ENCODE measurements at regions not wholly inside any gene's neighbourhood (a gene's known extent, or its start where the extent isn't known, plus 50 kb on each side); places are given as distances from the start of the nearest gene placed in this dataset.

GRCh38 chr10:125283836-125284614, 123.7 kb upstream of the CTBP2 start:
- Mint-ChIP-seq H3K4me3 (ENCODE audit: unreplicated experiment) (no peak overlapping the region), H3K36me3 (ENCODE audit: unreplicated experiment) (no peaks in the 10 kb centered on the region), H3K4me1 (ENCODE audit: unreplicated experiment) (no peaks in the 10 kb centered on the region), H3K9me3 (ENCODE audit: unreplicated experiment) (peaks cover 4% of the 10 kb centered on the region), H3K27me3 (ENCODE audit: unreplicated experiment) (peaks cover 35% of the 10 kb centered on the region), H3K27ac (ENCODE audit: unreplicated experiment) (no peak overlapping the region)
- DNase-seq (ENCODE audit: extremely low spot score, unreplicated experiment): peak; percentile 44
- no peak for TF ChIP-seq CTCF (IDR thresholded peaks at IDR 0.05)

GRCh38 chr10:125283191-125283835, 123.0 kb upstream of the CTBP2 start:
- H3K27ac Mint-ChIP-seq (ENCODE audit: unreplicated experiment): no peak overlapping the region

DNA sequence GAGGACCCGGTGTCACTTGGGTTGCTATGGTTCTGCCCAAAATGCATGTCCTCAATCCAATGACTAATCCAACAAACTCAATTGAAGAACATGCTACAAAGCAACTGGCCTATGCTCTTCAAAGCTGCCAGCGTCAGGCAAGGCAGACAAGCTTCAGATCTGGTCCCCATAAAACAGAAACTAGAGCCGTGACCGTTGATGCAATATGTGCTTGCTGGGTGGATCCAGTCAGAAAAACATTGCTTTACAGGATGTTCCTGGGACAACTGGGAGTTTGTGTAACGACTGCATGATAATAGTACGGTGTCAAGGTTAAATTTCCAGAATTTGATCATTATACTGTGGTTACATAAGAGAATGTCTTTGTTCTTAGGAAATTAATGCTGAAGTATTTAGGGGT, 120.7 kb upstream of the CTBP2 start:
- Mint-ChIP-seq H3K9me3 (ENCODE audit: unreplicated experiment) (peaks cover 3% of the 10 kb centered on the region), H3K27ac (ENCODE audit: unreplicated experiment) (no peak overlapping the region), H3K4me3 (ENCODE audit: unreplicated experiment) (no peak overlapping the region), H3K27me3 (ENCODE audit: unreplicated experiment) (peaks cover 38% of the 10 kb centered on the region), H3K36me3 (ENCODE audit: unreplicated experiment) (no peaks in the 10 kb centered on the region), H3K4me1 (ENCODE audit: unreplicated experiment) (no peaks in the 10 kb centered on the region)
- TF ChIP-seq CTCF (IDR thresholded peaks at IDR 0.05): no peak
- no peak for DNase-seq (ENCODE audit: extremely low spot score, unreplicated experiment)

More at GRCh38 chr10:125283191-125283835, 123.0 kb upstream of the CTBP2 start:
- Mint-ChIP-seq H3K4me1 (ENCODE audit: unreplicated experiment) (no peaks in the 10 kb centered on the region), H3K9me3 (ENCODE audit: unreplicated experiment) (no peaks in the 10 kb centered on the region), H3K36me3 (ENCODE audit: unreplicated experiment) (no peaks in the 10 kb centered on the region), H3K27me3 (ENCODE audit: unreplicated experiment) (peaks cover 41% of the 10 kb centered on the region), H3K4me3 (ENCODE audit: unreplicated experiment) (no peak overlapping the region)
- peak; percentile 23 for DNase-seq (ENCODE audit: extremely low spot score, unreplicated experiment)
- no peak for TF ChIP-seq CTCF (IDR thresholded peaks at IDR 0.05)

- H3K4me1 Mint-ChIP-seq (ENCODE audit: unreplicated experiment): no peaks in the 10 kb centered on the region
- H3K36me3 Mint-ChIP-seq (ENCODE audit: unreplicated experiment): no peaks in the 10 kb centered on the region
- no peak overlapping the region for H3K4me3 Mint-ChIP-seq (ENCODE audit: unreplicated experiment)
- H3K9me3 Mint-ChIP-seq (ENCODE audit: unreplicated experiment): peaks cover 5% of the 10 kb centered on the region
- no peak for TF ChIP-seq CTCF (IDR thresholded peaks at IDR 0.05)
- no peak overlapping the region for H3K27ac Mint-ChIP-seq (ENCODE audit: unreplicated experiment)
- DNase-seq (ENCODE audit: extremely low spot score, unreplicated experiment): no peak
- peaks cover 25% of the 10 kb centered on the region for H3K27me3 Mint-ChIP-seq (ENCODE audit: unreplicated experiment)
These were observed 115.8 kb upstream of the CTBP2 start for GRCh38 chr10:125276133-125276532.

DNA sequence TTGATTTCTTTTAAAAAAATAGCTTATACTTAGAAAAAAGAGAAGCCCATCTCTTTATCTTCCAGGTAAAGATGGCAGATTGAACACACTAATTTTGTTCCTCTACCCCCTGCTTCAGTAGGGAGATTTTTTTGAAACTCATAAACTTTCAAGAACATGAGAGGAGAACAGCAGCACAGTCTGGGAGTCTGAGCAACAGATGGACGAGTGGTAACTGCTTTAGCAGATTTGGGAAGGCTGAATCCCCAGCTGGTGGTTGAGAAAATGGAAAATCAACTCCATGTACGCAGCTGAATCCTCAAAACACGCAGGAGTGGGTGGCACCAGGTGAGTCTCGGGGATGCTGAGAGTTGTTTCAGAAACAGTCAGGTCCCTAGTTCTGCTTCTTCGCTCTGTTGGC, 114.6 kb upstream of the CTBP2 start:
- Mint-ChIP-seq H3K4me1 (ENCODE audit: unreplicated experiment) (no peaks in the 10 kb centered on the region), H3K9me3 (ENCODE audit: unreplicated experiment) (peaks cover 5% of the 10 kb centered on the region), H3K4me3 (ENCODE audit: unreplicated experiment) (no peak overlapping the region), H3K36me3 (ENCODE audit: unreplicated experiment) (no peaks in the 10 kb centered on the region), H3K27ac (ENCODE audit: unreplicated experiment) (no peak overlapping the region), H3K27me3 (ENCODE audit: unreplicated experiment) (peaks cover 26% of the 10 kb centered on the region)
- no peak for TF ChIP-seq CTCF (IDR thresholded peaks at IDR 0.05)
- DNase-seq (ENCODE audit: extremely low spot score, unreplicated experiment): no peak
